ENCODE measurements at regions not wholly inside any gene's neighbourhood (a gene's known extent, or its start where the extent isn't known, plus 50 kb on each side); places are given as distances from the start of the nearest gene placed in this dataset.
"Not testable (repeated sequence)": the region's sequence is repeated elsewhere in the genome, so short reads cannot be mapped to it uniquely, and the experiment has no call there.

GRCh38 chr11:101807531-101807930 is 107.3 kb upstream of the CEP126 start:
- TF ChIP-seq CTCF (IDR thresholded peaks at IDR 0.05; ENCODE audit: low read length, missing control alignments) = no peak
- H3K4me3 ChIP-seq (replicated peaks; ENCODE audit: low read depth, low read length) = no peak overlapping the region
- no peak for DNase-seq (ENCODE audit: low read depth)

- DNase-seq (ENCODE audit: low read depth) = no peak
- H3K4me3 ChIP-seq (replicated peaks; ENCODE audit: low read depth, low read length) = no peak overlapping the region
- no peak for TF ChIP-seq CTCF (IDR thresholded peaks at IDR 0.05; ENCODE audit: low read length, missing control alignments)
Measured at GRCh38 chr11:101803651-101804050, 111.2 kb upstream of the CEP126 start.

GRCh38 chr11:101797335-101797734 is 117.5 kb upstream of the CEP126 start:
- H3K4me3 ChIP-seq (replicated peaks; ENCODE audit: low read depth, low read length) = no peak overlapping the region
- TF ChIP-seq CTCF (IDR thresholded peaks at IDR 0.05; ENCODE audit: low read length, missing control alignments) = no peak
- peak; percentile 22 for DNase-seq (ENCODE audit: low read depth)

GRCh38 chr11:101792814-101793213 is 122.0 kb upstream of the CEP126 start:
- DNase-seq (ENCODE audit: low read depth) = no peak
- no peak for TF ChIP-seq CTCF (IDR thresholded peaks at IDR 0.05; ENCODE audit: low read length, missing control alignments)

GRCh38 chr11:101786916-101787315 is 127.9 kb upstream of the CEP126 start:
- DNase-seq (ENCODE audit: low read depth) = no peak
- H3K4me3 ChIP-seq (replicated peaks; ENCODE audit: low read depth, low read length) = no peak overlapping the region
- no peak for TF ChIP-seq CTCF (IDR thresholded peaks at IDR 0.05; ENCODE audit: low read length, missing control alignments)

More at GRCh38 chr11:101792814-101793213, 122.0 kb upstream of the CEP126 start:
- no peak overlapping the region for H3K4me3 ChIP-seq (replicated peaks; ENCODE audit: low read depth, low read length)

GRCh38 chr11:101786421-101786820 is 128.4 kb upstream of the CEP126 start:
- no peak for DNase-seq (ENCODE audit: low read depth)
- TF ChIP-seq CTCF (IDR thresholded peaks at IDR 0.05; ENCODE audit: low read length, missing control alignments) = no peak
- H3K4me3 ChIP-seq (replicated peaks; ENCODE audit: low read depth, low read length) = no peak overlapping the region

- not testable (repeated sequence) for DNase-seq (ENCODE audit: low read depth)
Measured at GRCh38 chr11:101779167-101779566, 135.6 kb upstream of the CEP126 start.

More at GRCh38 chr11:101779167-101779566, 135.6 kb upstream of the CEP126 start:
- not testable (repeated sequence) for H3K4me3 ChIP-seq (replicated peaks; ENCODE audit: low read depth, low read length)
